Neuronal stem cell (in vitro differentiated cells): ENCODE measurements at regions not wholly inside any gene's neighbourhood (a gene's known extent, or its start where the extent isn't known, plus 50 kb on each side); places are given as distances from the start of the nearest gene placed in this dataset.

ENCODE experiments used
- DNase-seq: peaks from one replicate; pipeline ENCODE4 v3.0.0-alpha.2; 2013; ENCODE audit warnings: low spot score
- H2AFZ ChIP-seq: one replicate; pipeline ENCODE4 v1.6.1; 2013; ENCODE audit warnings: mild to moderate bottlenecking, low read length, inconsistent platforms
- H2AK5ac ChIP-seq: 2 replicates; pipeline ENCODE4 v1.6.1; 2013; ENCODE audit warnings: low read depth, mild to moderate bottlenecking, inconsistent platforms, low read length, moderate library complexity, mixed read lengths
- H2BK120ac ChIP-seq: 2 replicates; pipeline ENCODE4 v1.6.1; 2013; ENCODE audit warnings: low read depth, mild to moderate bottlenecking, inconsistent platforms, low read length, moderate library complexity, mixed read lengths
- H2BK12ac ChIP-seq: one replicate; pipeline ENCODE4 v1.6.1; 2013; ENCODE audit warnings: low read length, inconsistent platforms
- H2BK15ac ChIP-seq: 2 replicates; pipeline ENCODE4 v1.6.1; 2013; ENCODE audit warnings: mild to moderate bottlenecking, low read length, inconsistent platforms, mixed read lengths
- H2BK5ac ChIP-seq: one replicate; pipeline ENCODE4 v1.6.1; 2013; ENCODE audit warnings: inconsistent platforms, mild to moderate bottlenecking, low read length, moderate library complexity
- H3K14ac ChIP-seq: one replicate; pipeline ENCODE4 v1.6.1; 2013; ENCODE audit warnings: low read length, inconsistent platforms
- H3K18ac ChIP-seq: 2 replicates; pipeline ENCODE4 v1.6.1; 2013; ENCODE audit warnings: low read length, inconsistent platforms
- H3K23ac ChIP-seq: 2 replicates; pipeline ENCODE4 v1.6.1; 2013; ENCODE audit warnings: low read depth, mild to moderate bottlenecking, mixed read lengths, low read length, inconsistent platforms; ENCODE audit not compliant: poor library complexity
- H3K27ac ChIP-seq: replicated peaks from 3 replicates; pipeline ENCODE4 v1.5.1; 2013; ENCODE audit warnings: low read length, inconsistent platforms
- H3K27me3 ChIP-seq, 3 experiments: 2 replicates each; pipeline ENCODE4 v1.6.1; 2013; ENCODE audit warnings: low read length in 3 of 3, mild to moderate bottlenecking in 2 of 3, inconsistent platforms in 1 of 3, low read depth in 1 of 3, mixed read lengths in 1 of 3, moderate library complexity in 1 of 3; ENCODE audit not compliant: control insufficient read depth in 3 of 3, insufficient read depth in 3 of 3
- H3K36me3 ChIP-seq, 2 donors: replicated peaks in 1 of 2; 2 replicates each; pipeline ENCODE4 v1.6.1; 2013; ENCODE audit warnings: low read length in 2 of 2; ENCODE audit not compliant: control insufficient read depth in 2 of 2, insufficient read depth in 2 of 2
- H3K4ac ChIP-seq: 2 replicates; pipeline ENCODE4 v1.6.1; 2013; ENCODE audit warnings: inconsistent platforms, mild to moderate bottlenecking, low read length, moderate library complexity
- H3K4me1 ChIP-seq, 2 donors: 1 replicate in 1 of 2; 2 replicates in 1 of 2; pipeline ENCODE4 v1.6.1; 2013; ENCODE audit warnings: low read length in 2 of 2, low read depth in 1 of 2; ENCODE audit not compliant: control insufficient read depth in 2 of 2, insufficient read depth in 1 of 2
- H3K4me2 ChIP-seq: one replicate; pipeline ENCODE4 v1.6.1; 2013; ENCODE audit warnings: mild to moderate bottlenecking, low read length, inconsistent platforms; ENCODE audit not compliant: insufficient read depth, poor library complexity, severe bottlenecking
- H3K4me3 ChIP-seq, 2 donors: 2 replicates each; pipeline ENCODE4 v1.5.1; 2013; ENCODE audit warnings: low read length in 2 of 2, mild to moderate bottlenecking in 2 of 2, inconsistent platforms in 1 of 2, moderate library complexity in 1 of 2
- H3K79me1 ChIP-seq: one replicate; pipeline ENCODE4 v1.6.1; 2013; ENCODE audit warnings: low read depth, mild to moderate bottlenecking, inconsistent platforms, low read length, moderate library complexity
- H3K9ac ChIP-seq: one replicate; pipeline ENCODE4 v1.6.1; 2013; ENCODE audit warnings: mild to moderate bottlenecking, low read depth, low read length, inconsistent platforms; ENCODE audit not compliant: poor library complexity
- H3K9me3 ChIP-seq, 2 donors: replicated peaks in 1 of 2; 2 replicates each; pipeline versions ENCODE3 to v1.6.1; 2013; ENCODE audit warnings: low read length in 2 of 2, mild to moderate bottlenecking in 2 of 2, inconsistent platforms in 1 of 2, low read depth in 1 of 2, mixed read lengths in 1 of 2, moderate library complexity in 1 of 2; ENCODE audit not compliant: control insufficient read depth in 2 of 2, insufficient read depth in 1 of 2
- H4K8ac ChIP-seq: one replicate; pipeline ENCODE4 v1.6.1; 2013; ENCODE audit warnings: low read depth, mild to moderate bottlenecking, inconsistent platforms, low read length, moderate library complexity
- H4K91ac ChIP-seq: one replicate; pipeline ENCODE4 v1.6.1; 2013; ENCODE audit warnings: low read length, low read depth, mild to moderate bottlenecking, inconsistent platforms; ENCODE audit not compliant: poor library complexity
- WGBS, 2 donors: extraction: QIAGEN DNeasy Blood & Tissue Kit; methylation state at CpG; one replicate each; pipeline ENCODE4 v1.1.7; 2013; ENCODE audit warnings: missing lambda C conversion rate in 2 of 2, mixed read lengths in 1 of 2; ENCODE audit not compliant: insufficient read length in 2 of 2, insufficient replicate concordance in 1 of 2; ENCODE audit errors: extremely low coverage in 2 of 2; 5-methylcytosine and 5-hydroxymethylcytosine counted together

- WGBS, 2 donors, result no CpG with 5 or more reads among the region's 4 CpGs
- H3K36me3 ChIP-seq, result no peaks in the 10 kb centered on the region
- no peak for DNase-seq
- H3K23ac ChIP-seq, result no peak overlapping the region
- H3K9me3 ChIP-seq, result peaks cover 0 to 1% of the 10 kb centered on the region in 2 donors
- no peak overlapping the region for H3K4me2 ChIP-seq
- H2BK120ac ChIP-seq, result no peak overlapping the region
- H3K4me3 ChIP-seq, result no peak overlapping the region
- no peak overlapping the region for H2BK15ac ChIP-seq
- H2AFZ ChIP-seq, result no peak overlapping the region
- H2AK5ac ChIP-seq, result no peak overlapping the region
- H3K9ac ChIP-seq, result no peak overlapping the region
- H4K91ac ChIP-seq, result no peak overlapping the region
- no peaks in the 10 kb centered on the region for H3K4me1 ChIP-seq
- no peak overlapping the region for H3K14ac ChIP-seq
- no peak overlapping the region for H3K4ac ChIP-seq
- H4K8ac ChIP-seq, result no peak overlapping the region
- H3K79me1 ChIP-seq, result no peaks in the 10 kb centered on the region
- no peak overlapping the region for H2BK12ac ChIP-seq
- no peak overlapping the region for H3K27ac ChIP-seq
- no peaks in the 10 kb centered on the region for H3K27me3 ChIP-seq
- H2BK5ac ChIP-seq, result no peak overlapping the region
- H3K18ac ChIP-seq, result no peak overlapping the region
Measured at GRCh38 chr2:125070726-125071505, 1045.8 kb downstream of the CNTNAP5 start.

DNA sequence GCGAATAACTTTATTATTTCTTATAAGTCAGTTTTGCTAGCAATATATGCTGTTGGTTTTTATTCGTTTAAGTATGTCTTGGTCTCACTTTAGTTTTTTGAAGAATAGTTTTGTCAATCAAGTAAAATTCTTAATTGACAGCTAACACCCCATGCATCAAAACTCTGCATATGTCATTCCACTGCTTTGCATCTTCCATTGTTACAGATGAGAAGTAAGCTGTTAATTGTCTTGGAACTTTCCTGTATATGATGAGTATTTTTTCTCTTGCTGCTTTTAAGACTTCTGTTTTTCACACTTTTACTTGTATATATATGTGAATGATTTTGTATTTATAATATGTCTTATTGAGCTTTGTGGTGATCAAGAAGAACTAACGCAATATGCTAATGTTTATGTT lies 1048.4 kb downstream of the CNTNAP5 start:
- Histone ChIP-seq H3K27me3 (no peaks in the 10 kb centered on the region), H3K27ac (no peak overlapping the region), H3K79me1 (no peaks in the 10 kb centered on the region), H3K4ac (no peak overlapping the region), H3K36me3 (no peaks in the 10 kb centered on the region), H4K91ac (no peak overlapping the region), H2AFZ (no peak overlapping the region), H4K8ac (no peak overlapping the region), H2BK120ac (no peak overlapping the region), H3K4me2 (no peak overlapping the region), H2BK5ac (no peak overlapping the region), H3K4me1 (no peaks in the 10 kb centered on the region), H3K4me3 (no peak overlapping the region), H3K9ac (no peak overlapping the region), H3K9me3 (peaks cover 0 to 1% of the 10 kb centered on the region in 2 donors), H2BK15ac (no peak overlapping the region), H2AK5ac (no peak overlapping the region), H3K18ac (no peak overlapping the region), H3K14ac (no peak overlapping the region), H2BK12ac (no peak overlapping the region), H3K23ac (no peak overlapping the region)
- DNase-seq, result no peak
- no CpG with 5 or more reads among the region's 3 CpGs for WGBS, 2 donors

GRCh38 chr2:125085904-125086303 lies 1060.8 kb downstream of the CNTNAP5 start:
- H3K4me1 ChIP-seq, result no peaks in the 10 kb centered on the region
- H3K4me3 ChIP-seq, result no peak overlapping the region
- no peaks in the 10 kb centered on the region for H3K9me3 ChIP-seq
- no peak overlapping the region for H2BK15ac ChIP-seq
- H3K27ac ChIP-seq, result no peak overlapping the region
- no peak for DNase-seq
- no peaks in the 10 kb centered on the region for H3K79me1 ChIP-seq
- H4K8ac ChIP-seq, result no peak overlapping the region
- no peak overlapping the region for H3K18ac ChIP-seq
- H3K9ac ChIP-seq, result no peak overlapping the region
- no peak overlapping the region for H2BK120ac ChIP-seq
- H3K4ac ChIP-seq, result no peak overlapping the region
- H3K4me2 ChIP-seq, result no peak overlapping the region
- no peak overlapping the region for H2AFZ ChIP-seq
- no peak overlapping the region for H2BK5ac ChIP-seq
- H3K27me3 ChIP-seq, result no peaks in the 10 kb centered on the region
- H2BK12ac ChIP-seq, result no peak overlapping the region
- no peak overlapping the region for H2AK5ac ChIP-seq
- no peak overlapping the region for H3K14ac ChIP-seq
- no peaks in the 10 kb centered on the region for H3K36me3 ChIP-seq
- H4K91ac ChIP-seq, result no peak overlapping the region
- no peak overlapping the region for H3K23ac ChIP-seq
- WGBS, 2 donors, result no CpG with 5 or more reads among the region's 1 CpG

DNA sequence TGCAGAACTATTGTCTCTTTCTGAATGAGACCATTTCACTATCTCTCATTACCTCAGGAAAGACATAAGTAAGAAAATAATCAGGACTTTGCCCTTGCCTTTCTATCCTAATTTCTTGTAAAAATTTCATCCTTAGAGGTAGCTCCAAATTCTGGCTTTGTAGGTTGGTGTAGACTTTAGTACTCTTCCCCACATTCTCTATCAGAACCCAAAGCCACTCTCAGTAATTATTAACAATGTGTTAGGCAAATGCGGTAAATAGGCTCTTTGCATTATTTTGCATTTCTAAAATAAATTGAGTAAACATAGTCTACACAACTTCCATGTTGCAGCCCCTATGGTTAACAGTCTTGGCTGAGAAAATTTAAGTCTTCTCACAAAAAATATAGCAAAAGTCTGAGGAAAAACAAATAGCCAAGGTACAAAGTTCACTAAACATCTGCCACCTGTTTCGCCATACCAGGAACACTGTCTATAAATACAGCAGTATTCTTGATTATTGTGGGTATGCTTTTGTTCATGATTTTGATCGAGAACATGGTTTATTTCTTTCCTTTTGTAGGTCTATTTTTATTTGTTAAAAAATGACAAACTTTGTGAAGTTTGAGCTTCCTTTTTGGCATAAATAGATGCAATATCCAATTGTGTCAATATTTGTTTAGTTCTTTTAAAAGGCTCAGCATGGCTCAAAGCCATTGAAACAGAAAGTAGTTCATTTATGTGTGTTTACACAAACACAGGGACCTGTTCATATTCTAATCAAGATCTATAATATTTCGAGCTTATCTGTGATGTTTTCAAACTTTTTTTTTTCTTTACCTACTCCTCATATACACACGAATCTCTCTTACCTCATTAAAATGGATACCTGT lies 1061.5 kb downstream of the CNTNAP5 start:
- Histone ChIP-seq H3K9ac (no peak overlapping the region), H4K91ac (no peak overlapping the region), H2AK5ac (no peak overlapping the region), H2BK5ac (no peak overlapping the region), H3K27ac (no peak overlapping the region), H2BK15ac (no peak overlapping the region), H3K79me1 (no peaks in the 10 kb centered on the region), H3K4me1 (no peaks in the 10 kb centered on the region), H3K4me2 (no peak overlapping the region), H2BK120ac (no peak overlapping the region), H4K8ac (no peak overlapping the region), H3K23ac (no peak overlapping the region), H2AFZ (no peak overlapping the region), H3K4ac (no peak overlapping the region), H3K14ac (no peak overlapping the region), H3K27me3 (no peaks in the 10 kb centered on the region), H3K36me3 (no peaks in the 10 kb centered on the region), H3K18ac (no peak overlapping the region), H3K4me3 (no peak overlapping the region), H3K9me3 (no peaks in the 10 kb centered on the region), H2BK12ac (no peak overlapping the region)
- DNase-seq, result no peak
- 100% methylated on average over 1 of the region's 5 CpGs; no CpG with 5 or more reads in 1 of the 2 donors for WGBS, 2 donors
